HG02981 (cell line): ENCODE measurements at regions not wholly inside any gene's neighbourhood (a gene's known extent, or its start where the extent isn't known, plus 50 kb on each side); places are given as distances from the start of the nearest gene placed in this dataset.

ENCODE experiments used
- ATAC-seq: cut with Tn5 transposase; IDR thresholded peaks from one replicate; pipeline ENCODE4 v1.9.1; 2021; ENCODE audit warnings: mild to moderate bottlenecking, moderate library complexity; ENCODE audit not compliant: unreplicated experiment

GRCh38 chr4:175871774-175872405 lies 59.8 kb upstream of the GPM6A start:
- ATAC-seq = no peak

GRCh38 chr4:175873707-175874106 lies 61.6 kb upstream of the GPM6A start:
- no peak for ATAC-seq

GRCh38 chr4:175874306-175874705 lies 62.2 kb upstream of the GPM6A start:
- ATAC-seq = no peak

GRCh38 chr4:175875993-175876771 lies 64.1 kb upstream of the GPM6A start:
- ATAC-seq = no peak

GRCh38 chr4:175882891-175883290 lies 70.8 kb upstream of the GPM6A start:
- no peak for ATAC-seq

GRCh38 chr4:175884048-175884447 lies 72.0 kb upstream of the GPM6A start:
- no peak for ATAC-seq

- no peak for ATAC-seq
These were observed 79.2 kb upstream of the GPM6A start for GRCh38 chr4:175891231-175891630.

GRCh38 chr4:175891851-175892250 lies 79.8 kb upstream of the GPM6A start:
- no peak for ATAC-seq

GRCh38 chr4:175905925-175906324 lies 93.9 kb upstream of the GPM6A start:
- no peak for ATAC-seq

- no peak for ATAC-seq
These were observed 94.3 kb upstream of the GPM6A start for GRCh38 chr4:175906384-175906783.

GRCh38 chr4:175910700-175911099 lies 98.6 kb upstream of the GPM6A start:
- ATAC-seq = no peak

- ATAC-seq = no peak
These were observed 104.7 kb upstream of the GPM6A start for GRCh38 chr4:175916626-175917351.

GRCh38 chr4:175927121-175927520 lies 115.1 kb upstream of the GPM6A start:
- ATAC-seq = no peak

GRCh38 chr4:175929441-175929840 lies 117.4 kb upstream of the GPM6A start:
- ATAC-seq = no peak

- no peak for ATAC-seq
These were observed 117.9 kb upstream of the GPM6A start for GRCh38 chr4:175929932-175930331.

GRCh38 chr4:175930471-175930870 lies 118.4 kb upstream of the GPM6A start:
- no peak for ATAC-seq

- ATAC-seq = no peak
These were observed 120.1 kb upstream of the GPM6A start for GRCh38 chr4:175932116-175932515.

GRCh38 chr4:175934506-175934905 lies 122.4 kb upstream of the GPM6A start:
- no peak for ATAC-seq

GRCh38 chr4:175935016-175935661 lies 123.1 kb upstream of the GPM6A start:
- ATAC-seq = no peak

- ATAC-seq = no peak
These were observed 121.3 kb upstream of the WDR17 start for GRCh38 chr4:175944126-175944910.
